Activated CD4-positive, alpha-beta memory T cell treated with anti-CD3 and anti-CD28 coated beads, Interleukin-2, amount 10 ng/mL, durations not matched to agents 7 days and 5 days (primary cell): ENCODE measurements at regions not wholly inside any gene's neighbourhood (a gene's known extent, or its start where the extent isn't known, plus 50 kb on each side); places are given as distances from the start of the nearest gene placed in this dataset.

ENCODE experiments used
- CTCF ChIA-PET: fragments of 350-600 bp; sonication (Branson Sonifier 250); formaldehyde crosslinking; loops from one replicate; lab custom pipeline; 2021; ENCODE audit warnings: antibody characterized with exemption, inconsistent platforms; lab: Charles Lee
- POLR2A ChIA-PET: fragments of 350-600 bp; sonication (Branson Sonifier 250); formaldehyde crosslinking; loops from one replicate; lab custom pipeline; 2021; ENCODE audit warnings: antibody characterized with exemption; lab: Charles Lee
- DNase-seq: peaks from one replicate; pipeline ENCODE4 v3.0.0-alpha.2; 2020
- H3K27ac Mint-ChIP-seq: one replicate; pipeline ENCODE4 v1.8.0; 2021; ENCODE audit warnings: mild to moderate bottlenecking, mixed read lengths
- H3K27me3 Mint-ChIP-seq: one replicate; pipeline ENCODE4 v1.8.0; 2021; ENCODE audit warnings: mixed read lengths
- H3K36me3 Mint-ChIP-seq: one replicate; pipeline ENCODE4 v1.8.0; 2021; ENCODE audit warnings: low read depth, mixed read lengths
- H3K4me1 Mint-ChIP-seq: one replicate; pipeline ENCODE4 v1.8.0; 2021; ENCODE audit warnings: mixed read lengths
- H3K4me3 Mint-ChIP-seq: one replicate; pipeline ENCODE4 v1.8.0; 2021; ENCODE audit warnings: mild to moderate bottlenecking, mixed read lengths
- H3K9me3 Mint-ChIP-seq: one replicate; pipeline ENCODE4 v1.8.0; 2021; ENCODE audit warnings: mixed read lengths

DNA sequence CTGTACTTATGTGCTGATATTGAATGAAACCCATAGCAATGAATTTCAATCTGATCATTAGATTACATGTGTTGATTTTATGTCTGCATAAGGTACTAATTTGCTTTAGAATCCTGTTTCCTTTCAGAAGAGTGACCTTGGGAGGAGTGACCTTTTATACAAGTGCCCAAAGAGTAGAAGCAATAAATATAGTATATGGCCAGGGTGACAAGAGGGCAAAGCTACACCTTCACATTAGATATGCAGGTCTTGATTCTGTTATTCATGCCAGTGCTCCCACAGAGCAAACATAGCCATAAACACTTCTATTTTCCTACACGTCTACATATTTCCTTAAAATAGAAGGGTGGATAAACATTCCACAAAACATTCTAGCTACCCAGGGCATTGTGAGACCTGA, 158.2 kb upstream of the RAP2B start:
- ChIA-PET POLR2A (no interaction called here), CTCF (no interaction called here)
- H3K9me3 Mint-ChIP-seq: no peaks in the 10 kb centered on the region
- DNase-seq: no peak
- H3K4me1 Mint-ChIP-seq: no peaks in the 10 kb centered on the region
- H3K27me3 Mint-ChIP-seq: peaks cover 2% of the 10 kb centered on the region
- no peak overlapping the region for H3K27ac Mint-ChIP-seq
- H3K4me3 Mint-ChIP-seq: no peak overlapping the region
- no peaks in the 10 kb centered on the region for H3K36me3 Mint-ChIP-seq

DNA sequence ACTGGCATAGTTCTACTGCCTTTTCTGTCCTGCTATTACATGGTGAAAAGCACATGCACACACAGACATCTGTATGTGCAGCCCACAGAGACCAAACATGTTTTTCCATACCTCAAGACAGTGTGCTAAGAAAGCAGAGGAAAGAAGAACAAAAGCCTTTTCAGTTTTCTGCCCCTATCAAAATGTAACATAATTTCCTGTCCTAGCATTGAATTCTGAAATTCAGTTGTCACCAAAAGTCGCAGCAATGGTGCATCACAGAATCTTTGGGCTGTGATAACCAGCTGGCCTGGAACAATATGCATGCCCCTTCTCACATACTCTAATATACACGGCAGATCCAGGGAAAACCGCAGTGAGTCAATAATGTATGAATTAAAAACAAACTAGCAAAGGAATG, 153.8 kb upstream of the RAP2B start:
- no peaks in the 10 kb centered on the region for H3K4me1 Mint-ChIP-seq
- POLR2A ChIA-PET: no interaction called here
- no peak for DNase-seq
- H3K9me3 Mint-ChIP-seq: no peaks in the 10 kb centered on the region
- CTCF ChIA-PET: no interaction called here
- peaks cover 2% of the 10 kb centered on the region for H3K27me3 Mint-ChIP-seq
- H3K36me3 Mint-ChIP-seq: no peaks in the 10 kb centered on the region
- H3K4me3 Mint-ChIP-seq: no peak overlapping the region
- no peak overlapping the region for H3K27ac Mint-ChIP-seq

DNA sequence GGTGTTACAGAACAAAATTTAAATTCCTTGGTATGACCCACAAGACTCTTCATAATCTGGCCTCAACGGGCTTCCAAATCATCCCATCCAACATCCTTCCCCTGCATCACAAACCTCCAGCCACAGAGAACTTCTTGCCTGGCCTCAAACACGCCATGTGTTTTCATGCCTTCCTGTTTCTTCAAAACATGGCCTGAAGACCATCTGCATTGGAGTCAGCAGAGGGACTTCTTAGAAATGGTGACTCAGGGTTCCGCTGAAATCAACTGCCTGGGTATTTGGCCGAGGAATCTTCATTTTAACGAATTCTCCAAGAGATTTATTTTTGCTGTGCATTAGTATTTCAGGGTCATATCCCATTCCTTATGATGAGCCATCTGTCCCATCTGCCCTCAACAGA, 138.1 kb upstream of the RAP2B start:
- peaks cover 9% of the 10 kb centered on the region for H3K27me3 Mint-ChIP-seq
- no peaks in the 10 kb centered on the region for H3K36me3 Mint-ChIP-seq
- H3K9me3 Mint-ChIP-seq: no peaks in the 10 kb centered on the region
- peaks cover 13% of the 10 kb centered on the region for H3K4me1 Mint-ChIP-seq
- DNase-seq: no peak
- no peak overlapping the region for H3K4me3 Mint-ChIP-seq
- no peak overlapping the region for H3K27ac Mint-ChIP-seq
- ChIA-PET CTCF (no interaction called here), POLR2A (no interaction called here)

DNA sequence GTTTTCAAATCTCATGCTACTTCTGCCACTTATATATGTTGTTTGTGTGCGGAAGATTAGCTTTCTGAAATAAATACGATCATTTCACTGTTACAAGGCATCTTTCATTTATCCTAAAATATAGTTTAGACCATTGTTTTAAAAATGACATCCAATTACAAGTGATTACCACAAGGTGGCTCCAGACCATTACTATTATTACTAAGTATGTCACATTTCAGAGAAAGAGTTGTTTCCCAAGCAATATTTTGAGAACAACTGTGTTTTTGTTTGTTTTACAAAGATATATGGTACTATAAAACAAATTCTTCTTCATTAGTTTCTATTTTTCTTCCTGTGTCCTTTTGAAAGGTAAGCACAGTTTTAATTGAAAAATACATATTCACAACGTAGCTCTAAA, 136.0 kb upstream of the RAP2B start:
- DNase-seq: no peak
- Mint-ChIP-seq H3K27ac (no peak overlapping the region), H3K9me3 (no peaks in the 10 kb centered on the region), H3K4me1 (peaks cover 13% of the 10 kb centered on the region), H3K27me3 (peaks cover 7% of the 10 kb centered on the region), H3K4me3 (no peak overlapping the region), H3K36me3 (no peaks in the 10 kb centered on the region)
- CTCF ChIA-PET: interaction anchor here (0.6 to 1.5 kb wide), 3 partner anchors 8 to 742 kb away, joined by 3 to 5 read pairs (median 4); no protein-coding TSS in a partner anchor
- POLR2A ChIA-PET: no interaction called here

DNA sequence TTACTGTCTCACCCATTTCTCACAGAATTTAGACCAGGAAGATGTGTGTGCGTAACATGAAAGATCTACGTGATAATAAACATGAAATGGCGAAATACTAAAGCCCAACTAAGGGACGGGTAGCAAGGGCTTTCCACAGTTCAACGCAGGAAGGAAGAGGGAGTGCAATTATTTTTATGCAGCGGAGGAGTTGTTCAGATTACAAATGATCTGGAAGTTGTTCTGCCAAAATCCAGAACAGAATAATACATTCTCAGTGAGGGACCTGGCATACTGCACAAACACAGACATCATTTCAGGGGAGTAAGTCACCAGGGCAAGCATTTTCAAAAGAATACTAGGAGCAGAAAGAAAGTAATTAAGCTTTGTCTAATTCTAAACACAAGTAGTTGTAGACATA, 133.6 kb upstream of the RAP2B start:
- CTCF ChIA-PET: interaction anchor here (1.1 kb wide), 1 partner anchor 15 kb away, joined by 5 read pairs; no protein-coding TSS in a partner anchor
- POLR2A ChIA-PET: interaction anchor here (1.5 kb wide), 1 partner anchor 133 kb away, joined by 4 read pairs; no protein-coding TSS in a partner anchor
- Mint-ChIP-seq H3K9me3 (no peaks in the 10 kb centered on the region), H3K27me3 (peaks cover under 1% of the 10 kb centered on the region), H3K27ac (no peak overlapping the region), H3K4me1 (peaks cover 11% of the 10 kb centered on the region), H3K4me3 (no peak overlapping the region), H3K36me3 (no peaks in the 10 kb centered on the region)
- DNase-seq: no peak

DNA sequence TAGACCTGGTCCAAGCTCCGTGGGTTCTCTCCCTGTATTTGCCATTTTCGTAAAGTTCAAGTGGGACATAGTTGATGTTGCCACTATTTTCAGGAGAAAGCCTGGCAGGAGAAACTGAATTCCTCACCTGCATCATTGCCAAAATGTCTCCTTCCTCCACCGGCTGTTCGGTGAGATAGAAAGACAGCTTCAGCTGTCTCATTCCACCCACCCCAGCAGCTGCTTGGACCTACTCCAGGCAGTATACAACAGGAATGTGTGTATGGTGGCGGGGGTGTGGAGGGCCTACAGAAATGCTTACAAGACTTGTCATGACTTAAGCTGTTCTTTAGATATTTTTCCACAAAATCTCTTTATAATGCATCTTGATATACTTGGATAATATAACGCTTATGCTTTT, 132.7 kb upstream of the RAP2B start:
- CTCF ChIA-PET: interaction anchor here (1.1 kb wide), 1 partner anchor 14 kb away, joined by 5 read pairs; no protein-coding TSS in a partner anchor
- H3K27me3 Mint-ChIP-seq: no peaks in the 10 kb centered on the region
- no peaks in the 10 kb centered on the region for H3K36me3 Mint-ChIP-seq
- POLR2A ChIA-PET: interaction anchor here (1.5 kb wide), 1 partner anchor 132 kb away, joined by 4 read pairs; no protein-coding TSS in a partner anchor
- H3K4me3 Mint-ChIP-seq: no peak overlapping the region
- H3K9me3 Mint-ChIP-seq: no peaks in the 10 kb centered on the region
- H3K4me1 Mint-ChIP-seq: peaks cover 2% of the 10 kb centered on the region
- DNase-seq: no peak
- no peak overlapping the region for H3K27ac Mint-ChIP-seq

DNA sequence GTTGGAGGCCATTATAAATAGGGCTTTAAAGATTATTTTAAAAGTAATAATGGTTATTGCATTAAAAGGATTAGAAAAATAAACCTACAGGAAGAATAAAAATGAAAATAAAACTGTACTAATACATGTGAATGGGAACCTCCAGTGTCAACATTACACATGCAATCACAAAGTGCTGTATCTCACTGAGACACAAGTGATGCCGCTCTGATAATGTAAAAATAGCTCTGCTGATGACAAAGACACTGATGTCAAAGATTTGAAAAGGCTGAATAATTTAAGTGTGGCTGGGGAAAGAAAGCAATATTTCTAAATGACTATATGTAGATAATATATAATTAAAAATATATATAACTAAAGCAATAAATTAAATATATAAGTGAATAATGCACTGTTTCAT, 129.1 kb upstream of the RAP2B start:
- ChIA-PET CTCF (interaction anchor here (2.0 kb wide), 1 partner anchor 10 kb away, joined by 10 read pairs; no protein-coding TSS in a partner anchor), POLR2A (no interaction called here)
- H3K36me3 Mint-ChIP-seq: no peaks in the 10 kb centered on the region
- H3K4me1 Mint-ChIP-seq: no peaks in the 10 kb centered on the region
- no peak overlapping the region for H3K27ac Mint-ChIP-seq
- H3K9me3 Mint-ChIP-seq: no peaks in the 10 kb centered on the region
- no peak for DNase-seq
- H3K4me3 Mint-ChIP-seq: no peak overlapping the region
- H3K27me3 Mint-ChIP-seq: no peaks in the 10 kb centered on the region

DNA sequence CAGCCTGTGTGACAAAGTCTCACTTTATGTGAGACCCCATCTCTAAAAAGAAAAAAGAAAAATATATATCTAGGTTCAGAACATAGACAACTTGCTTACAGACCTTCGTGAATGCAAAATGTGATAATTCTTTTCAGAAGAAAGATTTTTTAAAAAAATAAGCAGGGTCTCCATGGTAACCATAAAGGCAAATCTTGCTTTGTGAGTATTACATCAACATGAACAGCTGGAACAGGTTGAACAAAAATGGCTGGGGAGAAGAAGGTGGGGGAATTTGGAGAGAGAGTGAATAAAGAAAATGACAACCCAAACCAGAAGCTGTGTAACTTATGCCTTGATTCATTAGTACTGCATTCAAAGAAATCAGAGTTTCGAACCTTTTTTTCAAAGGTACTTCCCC, 125.2 kb upstream of the RAP2B start:
- Mint-ChIP-seq H3K27ac (no peak overlapping the region), H3K9me3 (no peaks in the 10 kb centered on the region), H3K4me3 (no peak overlapping the region), H3K36me3 (no peaks in the 10 kb centered on the region), H3K27me3 (peaks cover 2% of the 10 kb centered on the region), H3K4me1 (peaks cover 8% of the 10 kb centered on the region)
- DNase-seq: no peak
- ChIA-PET CTCF (no interaction called here), POLR2A (no interaction called here)

DNA sequence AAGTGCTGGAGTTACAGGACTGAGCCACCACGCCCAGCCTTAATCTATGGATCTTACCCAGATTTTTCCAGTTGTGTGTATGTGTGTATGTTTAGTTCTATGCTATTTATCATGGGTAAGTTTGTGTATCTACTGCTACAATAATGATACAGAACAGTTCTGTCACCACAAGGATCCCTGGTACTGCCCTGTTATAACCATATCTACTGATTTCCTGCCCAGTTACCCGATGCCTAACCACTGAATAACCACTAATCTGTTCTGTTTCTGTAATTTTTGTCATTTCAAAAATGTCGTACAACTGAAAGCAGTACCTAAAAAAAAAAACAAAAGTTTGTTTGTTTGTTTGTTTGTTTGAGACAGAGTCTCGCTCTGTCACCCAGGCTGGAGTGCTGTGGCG, 123.7 kb upstream of the RAP2B start:
- no peaks in the 10 kb centered on the region for H3K36me3 Mint-ChIP-seq
- ChIA-PET POLR2A (no interaction called here), CTCF (no interaction called here)
- no peaks in the 10 kb centered on the region for H3K9me3 Mint-ChIP-seq
- no peak overlapping the region for H3K4me3 Mint-ChIP-seq
- peaks cover 12% of the 10 kb centered on the region for H3K4me1 Mint-ChIP-seq
- H3K27ac Mint-ChIP-seq: no peak overlapping the region
- peaks cover 2% of the 10 kb centered on the region for H3K27me3 Mint-ChIP-seq
- DNase-seq: no peak

DNA sequence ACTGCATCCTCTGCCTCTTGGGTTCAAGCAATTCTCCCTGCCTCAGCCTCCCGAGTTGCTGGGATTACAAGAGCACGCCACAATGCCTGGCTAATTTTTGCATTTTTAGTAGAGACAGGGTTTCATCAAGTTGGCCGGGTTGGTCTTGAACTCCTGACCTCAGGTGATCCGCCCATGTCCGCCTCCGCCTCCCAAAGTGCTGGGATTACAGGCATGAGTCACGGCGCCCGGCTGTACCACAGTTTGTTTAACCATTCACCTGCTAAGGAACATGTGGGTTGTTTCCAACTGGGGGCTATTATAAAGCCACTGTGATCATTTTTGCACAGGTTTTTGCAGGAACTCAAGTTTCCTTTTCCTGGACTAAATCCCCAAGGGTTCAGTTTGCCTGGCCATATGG, 123.2 kb upstream of the RAP2B start:
- DNase-seq: no peak
- ChIA-PET POLR2A (interaction anchor here (2.4 kb wide), 1 partner anchor 123 kb away, joined by 9 read pairs; the partner anchor contains the start of gene RAP2B), CTCF (no interaction called here)
- Mint-ChIP-seq H3K27me3 (peaks cover 2% of the 10 kb centered on the region), H3K4me3 (no peak overlapping the region), H3K36me3 (no peaks in the 10 kb centered on the region), H3K9me3 (no peaks in the 10 kb centered on the region), H3K4me1 (peaks cover 17% of the 10 kb centered on the region), H3K27ac (no peak overlapping the region)

DNA sequence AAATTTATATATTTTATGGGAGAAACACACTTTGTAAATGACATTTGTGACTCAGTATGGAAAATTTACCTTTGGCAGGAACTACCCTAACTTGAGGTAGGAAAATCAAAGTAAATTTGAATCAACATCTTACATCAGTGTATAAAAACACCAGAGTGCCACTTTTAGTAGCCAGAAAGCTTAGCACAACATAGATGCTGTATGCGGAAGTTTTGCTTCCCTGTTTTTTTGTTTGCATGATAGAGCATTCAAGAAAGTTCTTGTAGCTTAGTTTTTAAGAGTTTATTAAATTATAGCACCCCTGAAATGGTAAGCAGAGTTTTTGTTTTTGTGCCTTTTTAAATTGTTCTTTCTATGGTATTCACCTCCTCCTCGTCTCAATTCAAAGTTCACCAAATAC, 120.8 kb upstream of the RAP2B start:
- POLR2A ChIA-PET: interaction anchor here (2.4 kb wide), 1 partner anchor 121 kb away, joined by 9 read pairs; the partner anchor contains the start of gene RAP2B

DNA sequence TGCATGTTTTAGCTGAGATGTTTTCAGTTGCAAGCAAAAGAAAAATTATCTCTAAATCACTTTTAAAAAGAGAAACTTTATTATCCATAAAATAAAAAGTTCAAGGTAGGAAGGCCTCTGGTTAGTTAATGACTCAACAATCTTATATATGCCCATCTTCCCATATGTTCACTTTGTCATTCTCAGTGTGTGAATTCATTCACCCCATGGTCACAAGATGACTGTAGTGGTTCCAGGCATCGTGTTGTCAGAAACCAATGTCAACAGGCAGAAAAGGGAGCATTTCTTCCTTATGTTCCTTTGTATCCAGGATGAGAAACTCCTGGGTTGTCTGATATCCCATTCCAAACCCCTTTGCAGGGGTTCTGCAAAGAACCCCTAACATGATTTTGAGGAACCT, 119.9 kb upstream of the RAP2B start:
- POLR2A ChIA-PET: interaction anchor here (1.3 to 1.4 kb wide), 2 partner anchors 119 to 249 kb away, joined by 3 to 14 read pairs; no protein-coding TSS in a partner anchor
- CTCF ChIA-PET: interaction anchor here (0.7 to 1.9 kb wide), 8 partner anchors 8 to 726 kb away, joined by 3 to 28 read pairs (median 9); no protein-coding TSS in a partner anchor
- Mint-ChIP-seq H3K36me3 (no peaks in the 10 kb centered on the region), H3K27ac (no peak overlapping the region), H3K4me3 (no peak overlapping the region), H3K4me1 (peaks cover 18% of the 10 kb centered on the region), H3K27me3 (peaks cover 4% of the 10 kb centered on the region), H3K9me3 (no peaks in the 10 kb centered on the region)
- DNase-seq: no peak

More for the DNA sequence above, 120.8 kb upstream of the RAP2B start:
- peaks cover 18% of the 10 kb centered on the region for H3K4me1 Mint-ChIP-seq
- no peak for DNase-seq
- CTCF ChIA-PET: interaction anchor here (0.6 to 1.4 kb wide), 7 partner anchors 19 to 179 kb away, joined by 3 to 7 read pairs (median 3); no protein-coding TSS in a partner anchor
- peaks cover 4% of the 10 kb centered on the region for H3K27me3 Mint-ChIP-seq
- H3K36me3 Mint-ChIP-seq: no peaks in the 10 kb centered on the region
- H3K27ac Mint-ChIP-seq: no peak overlapping the region
- H3K9me3 Mint-ChIP-seq: no peaks in the 10 kb centered on the region
- H3K4me3 Mint-ChIP-seq: no peak overlapping the region

DNA sequence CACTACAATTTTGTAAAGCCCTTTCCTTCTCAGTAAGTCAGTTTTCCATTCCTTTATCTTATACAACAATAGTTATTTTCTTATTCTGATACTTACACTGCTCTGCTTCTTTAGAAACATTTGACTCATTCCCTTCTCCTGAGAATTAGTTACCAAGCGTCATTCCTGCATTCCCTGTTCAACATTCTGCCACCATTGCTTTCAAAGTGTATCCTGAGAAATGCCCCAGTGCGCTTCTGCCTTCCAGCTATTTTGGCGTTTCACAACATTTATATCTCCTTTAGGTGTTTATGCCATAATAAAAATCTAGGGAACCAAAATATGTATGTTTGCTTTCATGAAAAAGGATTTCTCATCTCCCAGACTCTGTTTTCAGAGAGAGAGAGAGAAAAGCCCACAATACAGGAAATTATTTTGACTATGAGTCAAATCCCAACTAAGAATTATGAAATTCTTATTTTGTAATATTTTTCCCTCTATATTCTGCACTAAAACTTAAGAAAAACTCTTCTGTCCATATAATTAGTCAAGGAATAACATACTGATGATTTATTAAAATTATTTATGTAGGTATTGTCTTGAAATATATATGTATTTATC, 118.2 kb upstream of the RAP2B start:
- no peaks in the 10 kb centered on the region for H3K9me3 Mint-ChIP-seq
- H3K27me3 Mint-ChIP-seq: peaks cover 2% of the 10 kb centered on the region
- no peak for DNase-seq
- ChIA-PET CTCF (interaction anchor here (0.6 to 1.9 kb wide), 24 partner anchors 10 to 725 kb away, joined by 3 to 28 read pairs (median 4); no protein-coding TSS in a partner anchor), POLR2A (interaction anchor here (0.8 to 1.4 kb wide), 2 partner anchors 117 to 120 kb away, joined by 3 to 14 read pairs; no protein-coding TSS in a partner anchor)
- no peaks in the 10 kb centered on the region for H3K36me3 Mint-ChIP-seq
- H3K27ac Mint-ChIP-seq: no peak overlapping the region
- no peak overlapping the region for H3K4me3 Mint-ChIP-seq
- H3K4me1 Mint-ChIP-seq: peaks cover 11% of the 10 kb centered on the region
